ENCODE measurements at regions not wholly inside any gene's neighbourhood (a gene's known extent, or its start where the extent isn't known, plus 50 kb on each side); places are given as distances from the start of the nearest gene placed in this dataset.
"Not testable (repeated sequence)": the region's sequence is repeated elsewhere in the genome, so short reads cannot be mapped to it uniquely, and the experiment has no call there.

DNA sequence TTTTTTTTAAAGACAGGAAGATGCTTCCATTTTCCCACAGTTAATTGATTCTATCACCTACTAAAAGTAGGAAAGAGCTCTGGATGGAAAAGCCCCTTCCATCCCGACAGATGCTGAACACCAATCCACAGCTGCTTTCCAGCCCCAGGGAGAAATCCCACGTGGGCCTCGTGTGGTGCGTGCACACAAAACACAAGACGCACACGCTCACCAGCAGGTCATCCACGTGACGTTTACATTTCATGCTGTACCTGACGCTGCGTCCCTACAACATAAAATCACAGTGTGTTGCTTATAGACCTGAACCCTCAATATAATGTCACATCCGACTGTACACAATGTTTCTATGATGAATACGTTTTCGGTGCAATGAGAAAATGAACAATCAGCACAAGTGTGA lies 50.2 kb upstream of the DACT2 start:
- no peak for DNase-seq

DNA sequence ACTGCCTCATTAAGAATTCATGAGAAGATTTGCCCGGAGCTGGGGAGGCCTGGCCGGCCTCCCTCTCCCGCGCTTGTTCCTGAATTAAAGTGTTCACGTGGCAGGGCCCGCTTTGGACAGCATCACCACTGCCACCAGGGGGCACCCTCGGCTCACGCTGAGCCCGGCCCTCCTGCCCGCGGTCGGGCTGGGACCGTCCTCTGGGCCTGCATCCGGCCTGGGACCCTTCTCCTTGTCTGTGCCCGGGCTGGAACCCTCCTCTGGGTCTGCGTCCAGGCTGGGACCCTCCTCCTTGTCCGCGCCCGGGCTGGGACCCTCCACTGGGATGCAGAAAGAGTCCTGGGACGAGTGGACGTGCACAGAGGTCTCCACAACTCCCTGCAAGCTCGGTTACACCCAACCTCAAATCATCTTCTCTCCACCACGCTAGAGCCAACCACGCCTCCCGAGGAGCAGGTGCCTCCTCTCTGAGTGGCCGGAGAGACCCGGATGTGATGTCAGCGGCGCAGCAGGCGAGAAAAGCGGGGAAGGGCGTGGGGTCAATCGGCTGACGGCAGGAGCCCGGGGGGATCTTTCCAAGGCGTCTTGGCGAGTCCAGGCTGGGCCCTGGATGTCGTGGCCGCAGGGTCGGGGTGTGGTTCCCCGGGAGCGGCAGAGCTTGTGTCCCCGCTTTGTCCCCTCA lies 50.9 kb upstream of the DACT2 start:
- peak in 2 of 3 donors; percentile 85 to 87 for DNase-seq

DNA sequence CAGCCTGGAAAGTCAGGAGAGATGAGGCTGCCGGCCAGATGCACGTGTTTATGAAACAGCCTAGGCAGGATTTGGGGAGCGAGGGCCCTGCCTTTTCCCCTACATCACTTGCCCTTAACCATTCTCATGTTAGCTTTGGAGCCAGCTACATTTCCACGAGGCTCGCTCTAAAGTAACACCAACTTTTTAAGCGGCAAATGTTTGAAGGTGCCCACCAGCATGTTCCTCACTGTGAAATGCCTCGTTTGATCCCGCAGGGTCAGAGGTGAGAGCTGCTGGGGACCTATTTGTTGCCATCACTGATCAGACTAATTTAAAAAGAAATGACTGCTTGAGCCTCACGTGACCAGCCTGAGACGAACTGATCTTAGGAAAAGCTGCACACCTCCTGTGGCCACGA lies 51.6 kb upstream of the DACT2 start:
- no peak for DNase-seq

DNA sequence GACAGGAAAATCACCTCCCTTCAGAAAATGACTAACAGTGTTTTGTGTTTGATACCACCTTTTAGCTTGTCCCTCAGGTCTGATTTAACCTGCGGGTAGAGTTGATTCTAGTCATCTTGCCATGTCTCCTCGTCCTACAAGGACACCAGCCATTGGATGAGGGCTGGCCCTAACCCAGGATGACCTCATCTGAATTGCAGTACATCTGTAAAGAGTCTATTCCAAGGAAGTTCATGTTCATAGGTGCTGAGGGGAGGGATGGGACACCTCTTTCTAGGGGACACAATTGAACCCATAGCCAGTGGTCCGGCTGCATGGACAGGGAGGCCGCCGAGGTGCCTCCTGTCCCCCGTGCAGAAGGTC lies 52.0 kb upstream of the DACT2 start:
- DNase-seq: peak in 1 of 3 donors; percentile 47

DNA sequence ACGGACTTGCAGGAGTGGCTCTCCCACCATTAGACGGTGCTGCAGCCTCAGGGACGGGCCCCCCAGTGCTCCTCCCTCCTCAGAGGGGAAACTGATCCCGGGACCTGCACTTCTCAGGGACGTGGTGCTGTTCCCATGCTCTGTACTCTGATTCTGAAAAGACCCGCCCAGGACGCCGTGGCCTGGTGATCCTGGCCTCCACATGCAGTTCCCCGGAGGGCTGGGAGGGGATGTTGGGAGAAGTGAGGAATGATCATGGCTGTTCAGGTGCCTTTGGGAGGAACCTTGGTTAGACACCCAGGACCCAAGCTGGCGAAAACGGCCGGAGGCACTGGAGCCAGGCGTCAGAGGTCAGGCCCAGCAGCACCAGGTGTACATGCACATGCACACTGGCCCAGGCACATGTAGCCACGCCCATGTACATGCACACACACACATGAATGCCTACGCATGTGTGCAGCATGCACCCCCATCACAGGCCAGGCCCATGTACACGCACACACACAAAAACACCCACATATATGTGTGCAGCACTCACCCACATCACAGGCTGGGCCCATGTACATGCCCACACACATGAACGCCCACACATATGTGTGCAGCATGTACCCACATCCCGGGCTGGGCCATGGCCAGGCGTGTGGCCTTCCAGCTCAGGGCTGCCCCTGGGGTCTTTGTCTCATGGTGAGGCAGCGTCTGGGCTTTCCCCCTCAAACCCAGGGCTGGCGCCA lies 52.6 kb upstream of the DACT2 start:
- DNase-seq: no peak

DNA sequence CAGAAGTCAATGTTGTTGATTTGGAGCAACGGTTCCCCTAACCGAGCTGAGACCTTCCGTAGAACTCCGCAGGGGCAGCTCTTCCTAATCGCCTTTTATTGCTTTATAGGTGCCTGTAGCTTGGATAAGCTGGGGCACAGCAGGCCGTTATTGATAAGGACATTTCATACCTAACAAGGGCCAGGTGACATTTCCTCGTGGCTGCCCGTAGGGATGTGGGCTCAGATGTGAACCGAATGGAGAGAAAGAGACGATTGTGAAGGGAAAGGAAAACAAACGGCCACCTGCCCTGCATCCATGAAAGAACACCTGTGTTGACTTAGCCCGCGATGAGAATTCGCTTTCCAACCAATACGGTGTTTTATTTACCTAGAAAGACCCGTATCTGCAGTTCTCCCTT lies 53.3 kb upstream of the DACT2 start:
- no peak for DNase-seq

DNA sequence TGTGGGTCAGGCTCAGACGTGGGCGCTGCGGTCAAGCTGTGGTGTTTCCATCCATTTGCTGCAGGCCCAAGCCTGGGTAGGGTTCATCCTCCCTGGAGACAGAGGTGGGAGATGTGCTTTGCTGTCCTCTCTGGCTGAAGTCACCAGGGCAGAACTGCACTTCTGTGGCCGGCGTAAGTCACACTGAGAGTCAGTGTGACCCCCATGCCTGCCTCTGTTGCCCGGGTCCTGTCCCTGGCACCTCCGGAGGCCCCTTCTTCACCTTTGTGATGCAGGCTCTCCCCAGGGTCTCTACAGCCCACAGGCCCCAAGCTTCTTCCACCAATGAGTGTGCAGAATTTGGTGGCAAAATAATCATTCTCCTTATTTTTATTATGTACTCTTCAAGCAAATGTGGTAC lies 53.8 kb upstream of the DACT2 start:
- no peak for DNase-seq

DNA sequence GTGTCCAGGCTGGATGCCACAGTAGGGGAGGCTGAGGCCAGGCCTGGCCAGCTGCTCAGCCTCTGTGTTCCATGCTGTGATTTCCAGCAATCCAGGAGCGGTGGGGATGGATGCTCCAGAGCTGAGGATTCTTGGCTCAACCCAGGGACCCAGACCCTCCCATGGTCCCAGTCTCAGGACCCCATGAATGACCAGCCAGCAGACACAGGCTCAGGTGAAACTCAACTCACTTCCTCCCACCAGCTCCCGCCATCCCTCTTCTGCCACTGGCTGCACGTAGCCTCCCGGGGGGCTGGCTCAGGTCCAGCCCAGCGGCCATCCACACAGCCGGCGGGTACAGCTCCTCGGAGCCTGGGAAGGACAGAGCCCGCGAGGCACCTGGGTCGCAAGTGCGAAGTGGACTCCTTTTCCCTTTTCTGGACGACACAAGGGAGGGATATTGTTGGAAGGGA lies 54.5 kb upstream of the DACT2 start:
- DNase-seq: no peak

DNA sequence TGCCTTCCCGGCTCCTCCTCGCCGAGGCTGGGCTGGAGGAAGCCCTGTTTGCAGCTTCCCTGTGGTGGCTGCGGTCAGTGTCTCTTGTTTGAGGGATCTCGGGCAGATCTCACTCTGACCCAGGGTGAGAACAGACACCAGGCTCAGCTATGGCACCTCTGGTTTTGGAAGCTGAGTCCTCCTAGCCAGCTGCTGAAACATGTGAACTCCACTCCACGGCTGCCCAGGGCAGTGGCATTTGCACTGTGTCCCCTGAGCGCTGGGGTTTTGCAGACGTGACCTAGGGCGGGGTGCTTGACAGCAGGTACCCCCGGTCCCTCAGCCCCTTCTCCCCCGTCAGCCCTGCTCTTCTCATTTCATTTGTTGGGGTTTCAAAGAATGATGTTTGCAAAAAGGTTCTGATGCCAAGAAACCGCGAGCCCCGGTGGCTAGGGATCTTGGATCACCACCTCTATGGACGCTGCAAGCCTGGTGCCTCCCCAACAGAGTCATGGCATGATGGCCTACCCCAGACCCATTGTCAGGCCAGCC lies 55.0 kb upstream of the DACT2 start:
- no peak for DNase-seq

DNA sequence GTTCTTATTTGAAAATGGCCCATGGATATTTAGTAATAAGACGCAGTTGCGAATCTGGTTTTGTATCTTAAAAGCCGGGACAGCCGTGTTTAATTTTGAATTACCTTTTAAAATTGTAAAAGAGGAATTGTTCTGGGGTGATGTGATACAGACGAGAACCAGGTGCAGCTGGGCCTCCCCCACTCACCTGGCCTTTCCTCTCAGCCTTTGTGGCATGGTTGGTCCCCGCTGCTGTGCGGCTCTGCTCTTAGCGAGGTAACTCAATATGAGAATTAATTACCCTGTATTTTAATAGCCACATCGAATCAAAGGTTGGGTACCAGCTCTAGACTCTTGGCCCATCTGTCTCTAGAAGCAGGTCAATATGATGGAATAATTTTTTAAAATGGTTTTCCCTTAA lies 56.5 kb upstream of the DACT2 start:
- no peak for DNase-seq

DNA sequence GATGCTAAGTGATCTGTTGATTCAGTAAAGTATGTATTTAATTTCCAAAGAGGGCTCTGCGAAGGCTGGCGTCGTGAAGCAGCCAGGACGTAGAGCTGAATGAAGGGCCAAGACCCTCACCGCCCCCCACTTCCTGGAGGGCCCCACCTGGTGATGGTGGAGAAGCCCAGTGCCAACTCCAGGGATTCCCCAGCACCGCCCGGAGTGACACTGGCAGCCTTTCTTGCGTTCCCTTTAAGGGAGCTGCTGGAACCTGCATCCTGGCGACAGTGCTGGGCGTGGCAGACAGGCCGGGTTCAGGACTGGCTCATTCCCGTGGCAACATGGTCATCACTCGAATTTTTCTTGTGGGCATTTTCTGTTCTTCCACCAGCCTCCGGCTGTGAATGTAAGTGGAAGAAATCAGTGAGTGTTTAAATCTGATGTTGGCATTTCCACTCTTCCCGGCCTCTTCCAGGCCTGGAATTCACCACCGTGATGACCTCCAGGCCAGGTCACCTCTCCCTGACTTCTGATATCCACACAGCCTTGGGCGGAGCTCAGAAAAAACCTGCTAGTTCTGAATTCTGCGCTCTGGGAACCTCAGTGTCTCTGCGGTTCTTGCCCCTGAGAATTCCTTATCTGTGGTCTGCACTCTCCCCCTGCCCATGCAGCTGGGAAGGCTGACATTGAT lies 57.4 kb upstream of the DACT2 start:
- DNase-seq: no peak

DNA sequence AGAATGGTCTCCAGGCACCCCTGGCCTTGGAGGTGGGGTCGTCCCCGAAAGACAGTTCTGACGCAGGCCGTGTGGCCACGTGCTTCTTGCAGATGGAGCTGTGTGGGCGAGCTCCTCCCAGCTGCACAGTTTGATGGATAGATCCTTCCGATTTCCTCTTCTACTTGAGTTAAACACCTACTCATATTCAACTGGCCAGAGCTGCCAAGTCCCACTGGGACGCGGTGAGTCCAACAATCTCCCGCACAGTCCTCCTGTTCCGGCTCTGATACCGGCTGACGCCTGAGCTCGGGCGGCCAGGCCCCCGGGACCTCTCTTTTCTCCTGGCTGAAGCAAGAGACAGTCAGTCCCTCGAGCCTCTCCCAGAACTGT lies 57.9 kb upstream of the DACT2 start:
- DNase-seq: peak in 2 of 3 donors; percentile 63 to 87

DNA sequence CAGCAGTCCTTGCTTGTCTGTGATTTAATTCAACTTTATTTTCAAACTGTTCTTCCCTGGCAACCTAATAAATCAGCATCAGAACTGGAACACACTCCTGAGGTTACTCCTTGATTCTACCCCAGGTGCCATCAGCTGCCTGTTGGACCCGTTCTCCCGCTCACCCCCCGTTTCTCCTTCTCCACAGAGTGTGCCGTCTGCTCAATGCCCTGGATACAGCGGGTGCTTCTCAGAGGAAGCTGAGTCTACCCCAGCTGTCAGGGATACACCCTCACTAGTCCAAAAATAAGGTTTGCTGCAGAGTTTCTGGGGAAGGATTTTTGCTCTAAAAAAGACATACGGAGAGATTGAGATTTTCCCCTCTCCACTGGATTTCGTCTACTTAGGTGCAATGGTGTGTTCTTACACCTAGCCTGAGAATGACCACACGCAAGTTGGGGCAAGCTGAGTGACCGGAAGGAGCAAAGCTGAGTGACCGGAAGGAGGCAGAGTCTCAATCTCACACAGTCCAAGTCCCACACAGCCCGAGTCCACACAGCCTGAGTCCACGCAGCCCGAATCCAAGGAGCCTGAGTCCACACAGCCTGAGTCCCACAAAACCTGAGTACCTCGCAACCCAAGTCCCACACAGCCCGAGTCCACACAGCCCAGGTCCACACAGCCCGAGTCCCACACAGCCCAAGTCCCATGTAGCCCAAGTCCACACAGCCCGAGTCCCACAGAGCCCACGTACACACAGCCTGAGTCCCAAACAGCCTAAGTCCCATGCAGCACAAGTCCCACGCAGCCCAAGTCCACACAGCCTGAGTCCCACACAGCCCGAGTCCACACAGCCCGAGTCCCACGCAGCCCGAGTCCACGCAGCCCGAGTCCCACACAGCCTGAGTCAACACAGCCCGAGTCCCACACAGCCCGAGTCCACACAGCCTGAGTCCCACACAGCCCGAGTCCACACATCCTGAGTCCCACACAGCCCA lies 58.6 kb upstream of the DACT2 start:
- peak in 1 of 3 donors; percentile 79 for DNase-seq

DNA sequence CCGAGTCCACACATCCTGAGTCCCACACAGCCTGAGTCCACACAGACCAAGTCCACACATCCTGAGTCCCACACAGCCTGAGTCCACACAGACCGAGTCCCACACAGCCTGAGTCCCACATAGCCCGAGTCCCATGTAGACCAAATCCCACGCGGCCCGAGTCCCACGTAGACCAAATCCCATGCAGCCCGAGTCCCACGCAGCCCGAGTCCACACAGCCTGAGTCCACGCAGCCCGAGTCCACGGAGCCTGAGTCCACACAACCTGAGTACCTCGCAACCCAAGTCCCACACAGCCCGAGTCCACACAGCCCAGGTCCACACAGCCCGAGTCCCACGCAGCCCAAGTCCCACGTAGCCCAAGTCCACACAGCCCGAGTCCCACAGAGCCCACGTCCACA lies 60.0 kb upstream of the DACT2 start:
- DNase-seq: not testable (repeated sequence)

DNA sequence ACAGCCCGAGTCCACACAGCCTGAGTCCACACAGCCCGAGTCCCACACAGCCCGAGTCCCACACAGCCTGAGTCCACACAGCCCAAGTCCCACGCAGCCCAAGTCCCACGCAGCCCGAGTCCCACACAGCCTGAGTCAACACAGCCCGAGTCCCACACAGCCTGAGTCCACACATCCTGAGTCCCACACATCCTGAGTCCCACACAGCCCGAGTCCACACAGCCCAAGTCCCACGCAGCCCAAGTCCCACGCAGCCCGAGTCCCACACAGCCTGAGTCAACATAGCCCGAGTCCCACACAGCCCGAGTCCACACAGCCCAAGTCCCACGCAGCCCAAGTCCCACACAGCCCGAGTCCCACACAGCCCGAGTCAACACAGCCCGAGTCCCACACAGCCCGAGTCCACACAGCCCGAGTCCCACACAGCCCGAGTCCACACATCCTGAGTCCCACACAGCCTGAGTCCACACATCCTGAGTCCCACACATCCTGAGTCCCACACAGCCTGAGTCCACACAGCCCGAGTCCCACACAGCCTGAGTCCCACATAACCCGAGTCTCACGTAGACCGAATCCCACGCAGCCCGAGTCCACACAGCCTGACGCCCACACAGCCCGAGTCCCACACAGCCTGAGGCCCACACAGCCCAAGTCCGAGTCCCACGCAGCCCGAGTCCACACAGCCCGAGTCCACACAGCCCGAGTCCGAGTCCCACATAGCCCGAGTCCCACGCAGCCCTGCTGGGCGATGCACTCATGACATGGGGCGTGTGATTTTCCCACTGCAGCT lies 60.6 kb upstream of the SMOC2 start:
- DNase-seq: not testable (repeated sequence)

DNA sequence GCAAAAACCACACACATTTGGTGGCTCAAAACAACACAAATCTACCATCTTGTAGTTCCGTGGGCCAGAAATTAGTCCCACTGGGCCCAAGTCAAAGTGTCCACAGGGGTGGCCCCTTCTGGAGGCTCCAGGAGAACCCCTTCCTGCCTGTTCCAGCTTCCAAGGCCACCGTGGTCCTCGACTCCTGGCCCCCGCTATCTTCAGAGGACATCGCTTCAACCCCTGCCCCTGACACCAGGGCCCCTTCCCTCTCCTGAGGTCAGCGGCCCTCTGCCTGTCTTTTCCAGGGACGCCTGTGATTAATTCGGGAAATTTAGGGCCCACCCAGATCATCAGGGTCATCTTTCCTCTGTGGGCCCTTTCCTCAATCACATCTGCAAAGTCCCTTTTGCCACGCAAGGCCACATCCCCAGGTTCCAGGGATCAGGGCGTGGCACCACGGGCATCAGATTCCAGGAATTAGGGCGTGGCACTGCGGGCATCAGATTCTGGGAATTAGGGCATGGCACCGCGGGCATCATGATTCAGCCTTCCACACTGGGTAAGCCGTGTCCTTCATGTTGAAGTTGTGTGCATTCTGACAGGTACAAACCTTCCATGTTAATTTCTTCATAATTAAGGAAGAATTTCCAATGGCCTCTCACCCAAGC lies 59.9 kb upstream of the SMOC2 start:
- no peak for DNase-seq

DNA sequence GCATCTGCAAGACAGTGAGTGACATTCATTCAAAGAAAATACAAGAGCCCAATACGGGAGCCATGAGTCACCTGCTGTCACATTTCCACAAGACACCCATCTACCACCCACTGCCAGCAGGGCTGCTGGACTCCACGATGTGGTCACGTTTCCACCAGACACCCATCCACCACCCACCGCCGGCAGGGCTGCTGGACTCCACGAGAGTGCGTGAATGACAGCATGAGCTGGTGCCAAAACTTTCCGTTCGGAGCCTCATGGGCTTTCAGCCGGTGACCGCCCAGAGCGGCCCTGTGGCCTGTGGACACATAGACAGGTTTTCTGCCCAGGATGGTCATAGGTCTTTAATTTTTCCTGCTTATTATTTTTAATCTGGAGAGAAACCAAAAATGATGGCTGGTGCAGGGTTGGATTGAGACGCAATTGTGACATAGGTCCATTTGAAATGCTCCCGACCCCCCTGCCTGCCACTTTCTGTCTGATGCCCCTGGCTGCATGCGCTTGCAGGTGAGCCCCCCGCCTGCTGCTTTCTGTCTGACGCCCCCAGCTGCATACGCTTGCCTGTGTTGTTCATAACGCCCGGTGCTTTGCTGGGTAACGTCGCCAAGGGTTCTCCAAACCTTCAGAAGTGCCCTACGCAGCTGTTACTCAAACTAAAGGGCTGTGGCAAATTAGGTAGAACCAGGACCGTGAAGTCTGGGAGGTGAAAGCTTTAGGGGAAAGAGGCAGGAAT lies 59.1 kb upstream of the SMOC2 start:
- DNase-seq: no peak

DNA sequence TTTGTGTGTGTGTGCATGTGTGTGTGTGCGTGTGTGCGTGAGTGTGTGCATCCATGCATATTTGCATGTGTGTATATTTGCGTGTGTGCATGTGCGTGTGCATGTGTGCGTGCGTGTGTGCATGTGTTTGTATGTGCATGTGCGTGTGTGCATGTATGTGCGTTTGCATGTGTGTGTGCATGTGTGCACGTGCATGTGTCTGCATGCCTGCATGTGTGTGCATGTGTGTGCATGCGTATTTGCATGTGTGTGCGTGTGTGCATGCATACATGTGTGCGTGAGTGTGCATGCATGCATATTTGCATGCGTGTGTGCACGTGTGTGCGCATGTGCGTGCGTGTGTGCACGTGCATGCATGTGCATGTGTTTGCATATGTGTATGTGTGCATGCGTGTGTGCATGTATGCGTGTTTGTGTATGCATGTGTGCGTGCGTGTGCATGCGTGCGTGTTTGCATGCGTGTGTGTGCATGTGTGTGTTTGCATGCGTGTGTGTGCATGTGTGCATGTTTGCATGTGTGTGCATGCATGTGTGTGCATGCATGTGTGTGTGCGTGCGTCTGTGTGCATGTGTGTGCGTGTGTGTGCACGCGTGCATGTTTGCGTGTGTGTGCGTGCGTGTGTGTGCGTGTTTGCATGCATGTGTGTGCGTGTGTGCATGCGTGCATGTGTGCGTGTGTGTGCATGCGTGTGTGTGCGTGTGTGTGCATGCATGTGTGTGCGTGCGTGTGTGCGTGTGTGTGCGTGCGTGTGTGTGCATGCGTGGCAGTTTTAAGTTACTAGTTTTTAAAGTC lies 57.7 kb upstream of the SMOC2 start:
- DNase-seq: no peak
